K562 (cell line): ENCODE measurements at regions not wholly inside any gene's neighbourhood (a gene's known extent, or its start where the extent isn't known, plus 50 kb on each side); places are given as distances from the start of the nearest gene placed in this dataset.

Experiments used
- ATAC-seq: fragments of 200-7000 bp; cut with Tn5 transposase; 3 replicates; pipeline ENCODE4 v1.9.1; 2020; ENCODE audit warnings: moderate library complexity
- BruUV-seq: library from RNA; stranded (reverse); fragments of 400-500 nt; replicated peaks from 2 replicates; lab custom pipeline; 2021; lab: Mats Ljungman, UMichigan
- CTCF ChIA-PET: fragments of 300-600 bp; formaldehyde crosslinking; extraction: SDS; loops from one replicate; lab custom pipeline; 2021; ENCODE audit warnings: low intra/inter-chr PET ratio; lab: Yijun Ruan, JAX
- POLR2A ChIA-PET: fragments of 300-600, 350-650 bp; sonication (Branson Sonifier 250); formaldehyde crosslinking; extraction: SDS; loops from one replicate; lab custom pipeline; 2021; ENCODE audit warnings: antibody characterized with exemption, inconsistent platforms; lab: Yijun Ruan, JAX
- DNase-seq, 4 experiments: peaks; one replicate each; pipeline versions ENCODE4 v3.0.0 to v3.0.0-alpha.2; 2011 to 2018; ENCODE audit warnings: low spot score in 3 of 4, mixed read lengths in 3 of 4; ENCODE audit errors: extremely low read depth in 1 of 4
- FAIRE-seq: peaks from 2 replicates; lab custom pipeline; 2011; peaks lifted over from hg19 to GRCh38; lab: Jason Lieb, UNC
- H2AFZ ChIP-seq: 2 replicates; pipeline ENCODE4 v1.6.0; 2011; ENCODE audit warnings: low read depth, low read length, control low read depth, inconsistent platforms
- H3K27ac ChIP-seq: fragments of 200-600 bp; 3 replicates; pipeline ENCODE4 v1.8.0; 2011; ENCODE audit warnings: low read depth, mild to moderate bottlenecking, control low read depth, inconsistent platforms, low read length, moderate library complexity, mixed read lengths; ENCODE audit errors: extremely low read depth
- H3K27me3 ChIP-seq, 2 experiments: fragments of 300-600 bp in 1 of 2; 2 replicates in 1 of 2; 3 replicates in 1 of 2; pipeline versions ENCODE4 v1.6.0 to v1.8.0; 2011; ENCODE audit warnings: inconsistent platforms in 2 of 2, low read length in 2 of 2, mild to moderate bottlenecking in 1 of 2, mixed read lengths in 1 of 2, moderate library complexity in 1 of 2; ENCODE audit not compliant: control insufficient read depth in 2 of 2, insufficient read depth in 2 of 2
- H3K36me3 ChIP-seq: fragments of 300-600 bp; 3 replicates; pipeline ENCODE4 v1.8.0; 2011; ENCODE audit warnings: mild to moderate bottlenecking, low read length, inconsistent platforms; ENCODE audit not compliant: control insufficient read depth, insufficient read depth
- H3K4me1 ChIP-seq, 2 experiments: fragments of 200-600 bp in 1 of 2; replicated peaks in 1 of 2; 2 replicates in 1 of 2; 3 replicates in 1 of 2; pipeline versions ENCODE4 v1.5.1 to v1.8.0; 2011; ENCODE audit warnings: inconsistent platforms in 2 of 2, low read length in 2 of 2, mild to moderate bottlenecking in 1 of 2, mixed read lengths in 1 of 2, moderate library complexity in 1 of 2; ENCODE audit not compliant: control insufficient read depth in 2 of 2, insufficient read depth in 2 of 2
- H3K4me2 ChIP-seq: 2 replicates; pipeline ENCODE4 v1.6.1; 2011; ENCODE audit warnings: low read length, control low read depth, inconsistent platforms, mixed read lengths; ENCODE audit not compliant: insufficient read depth
- H3K4me3 ChIP-seq: fragments of 200-600 bp; sonication (generic), shearing (Covaris generic); 2 replicates; pipeline ENCODE4 v1.5.1; 2016; ENCODE audit warnings: control low read depth, inconsistent platforms
- H3K79me2 ChIP-seq: fragments of 200-600 bp; 3 replicates; pipeline ENCODE4 v1.8.0; 2011; ENCODE audit warnings: low read length, inconsistent platforms; ENCODE audit not compliant: control insufficient read depth, insufficient read depth
- H3K9ac ChIP-seq, 2 experiments: 2 replicates each; pipeline versions ENCODE4 v1.6.0 to v1.6.1; 2011; ENCODE audit warnings: low read depth in 2 of 2, low read length in 2 of 2, control low read depth in 1 of 2, inconsistent platforms in 1 of 2, mild to moderate bottlenecking in 1 of 2, mixed read lengths in 1 of 2; ENCODE audit not compliant: insufficient read depth in 1 of 2
- H3K9me1 ChIP-seq: one replicate; pipeline ENCODE4 v1.6.0; 2011; ENCODE audit warnings: inconsistent platforms, mild to moderate bottlenecking, low read length, moderate library complexity; ENCODE audit not compliant: control insufficient read depth, insufficient read depth
- H3K9me3 ChIP-seq: replicated peaks from 2 replicates; pipeline ENCODE4 v1.5.1; 2011; ENCODE audit warnings: low read depth, low read length, inconsistent platforms; ENCODE audit not compliant: control insufficient read depth, insufficient read depth
- H4K20me1 ChIP-seq: replicated peaks from 2 replicates; pipeline ENCODE4 v1.6.1; 2011; ENCODE audit warnings: low read length, inconsistent platforms, mixed read lengths; ENCODE audit not compliant: control insufficient read depth, insufficient read depth
- CEBPZ ChIP-seq: fragments of 150-350 bp; IDR thresholded peaks from 2 replicates; pipeline ENCODE4 v1.6.1; 2014; ENCODE audit warnings: low read depth, mild to moderate bottlenecking, low read length, borderline replicate concordance
- CREB5 ChIP-seq: fragments of 250-450 bp; sonication (Bioruptor Pico); IDR thresholded peaks from 2 replicates; pipeline ENCODE4 v1.5.0; 2020; ENCODE audit warnings: mild to moderate bottlenecking
- GATAD2A ChIP-seq: fragments of 450-650 bp; IDR thresholded peaks from 2 replicates; pipeline ENCODE4 v1.6.1; 2017
- MBD2 ChIP-seq: sonication (generic); IDR thresholded peaks from 2 replicates; pipeline ENCODE4 v1.6.1; 2016; ENCODE audit warnings: low read depth, borderline replicate concordance
- NR1H2 ChIP-seq: sonication (generic); formaldehyde crosslinking; IDR thresholded peaks from 2 replicates; pipeline ENCODE4 v1.4.0; 2020; ENCODE audit warnings: mild to moderate bottlenecking, missing genetic modification reagents
- OTX1 ChIP-seq: fragments of 450-650 bp; formaldehyde crosslinking; IDR thresholded peaks from 2 replicates; pipeline ENCODE4 v1.4.0; 2022; ENCODE audit warnings: mild to moderate bottlenecking
- RAD21 ChIP-seq, 2 experiments: fragments of 250-450 bp in 1 of 2; fragments of 450-650 bp in 1 of 2; sonication (Bioruptor Pico) in 1 of 2; formaldehyde crosslinking in 1 of 2; IDR thresholded peaks in 1 of 2; conservative IDR thresholded peaks in 1 of 2; 2 replicates each; pipeline versions ENCODE4 v1.4.0 to v1.8.0; 2020 to 2022; ENCODE audit warnings: mild to moderate bottlenecking in 2 of 2, moderate library complexity in 1 of 2
- TCF3 ChIP-seq: sonication (generic); formaldehyde crosslinking; IDR thresholded peaks from 2 replicates; pipeline ENCODE4 v1.4.0; 2020; ENCODE audit warnings: mild to moderate bottlenecking, missing genetic modification reagents
- THRB ChIP-seq: fragments of 450-650 bp; formaldehyde crosslinking; conservative IDR thresholded peaks from 2 replicates; pipeline ENCODE4 v1.4.0; 2022; ENCODE audit warnings: mild to moderate bottlenecking, missing genetic modification characterization
- TSC22D4 ChIP-seq: fragments of 450-650 bp; IDR thresholded peaks from 2 replicates; pipeline ENCODE4 v1.6.1; 2016; ENCODE audit warnings: missing genetic modification characterization, missing biosample characterization, control low read depth
- ZBTB26 ChIP-seq: fragments of 450-650 bp; formaldehyde crosslinking; IDR thresholded peaks from 2 replicates; pipeline ENCODE4 v1.4.0; 2022; ENCODE audit warnings: missing genetic modification characterization
- ZNF12 ChIP-seq: sonication (generic); formaldehyde crosslinking; IDR thresholded peaks from 2 replicates; pipeline ENCODE4 v1.4.0; 2020; ENCODE audit warnings: mild to moderate bottlenecking, missing genetic modification reagents
- ZNF395 ChIP-seq: fragments of 200-800 bp; sonication (Bioruptor generic); IDR thresholded peaks from 2 replicates; pipeline ENCODE4 v1.6.1; 2017; ENCODE audit warnings: missing genetic modification characterization, missing compliant biosample characterization
- WGBS: fragments of 100-300 bp; shearing (Covaris generic); methylation state at CpG from one replicate; pipeline ENCODE4 v1.1.6; 2016; ENCODE audit warnings: low coverage, mixed read lengths; ENCODE audit not compliant: insufficient coverage; ENCODE audit errors: missing lambda C conversion rate; 5-methylcytosine and 5-hydroxymethylcytosine counted together
- in situ Hi-C: fragments of 300-500 bp; cut with MboI; formaldehyde crosslinking; loops from 4 replicates; pipeline ENCODE4 v1.15.0; 2018; ENCODE audit warnings: inconsistent platforms, mixed read lengths
- intact Hi-C: fragments of 100-400 bp; cut with micrococcal nuclease; formaldehyde crosslinking; loops from 2 replicates; pipeline ENCODE4 v1.14.2; 2022

GRCh38 chr18:24840051-24840450 lies 379.6 kb downstream of the HRH4 start (continued):
- TF ChIP-seq TCF3 (CRISPR knock-in tag): no peak
- no peak for TF ChIP-seq ZNF395 (CRISPR knock-in tag)
- TF ChIP-seq MBD2: no peak
- no peak for TF ChIP-seq RAD21 (CRISPR knock-in tag; conservative IDR thresholded peaks at IDR 0.05 in 1 of 2, IDR thresholded peaks at IDR 0.05 in 1 of 2)

- no peaks in the 10 kb centered on the region; the same call in 1 of the 2 replicates for H3K9me3 ChIP-seq
- H3K79me2 ChIP-seq: no peaks in the 10 kb centered on the region
- WGBS: 3% methylated on average over 6 of the region's 6 CpGs
- no peaks in the 10 kb centered on the region for H3K36me3 ChIP-seq
- no peaks in the 10 kb centered on the region for H4K20me1 ChIP-seq
- H2AFZ ChIP-seq: no peak overlapping the region
- ChIA-PET POLR2A (no interaction called here), CTCF (no interaction called here)
- in situ Hi-C loops: loop anchor here (25.0 kb wide), 1 partner anchor 1297 kb away; the partner anchor contains the start of gene PSMA8
- H3K9me1 ChIP-seq: no peaks in the 10 kb centered on the region
- H3K4me1 ChIP-seq: no peaks in the 10 kb centered on the region
- no peak for FAIRE-seq
- H3K4me3 ChIP-seq: no peak overlapping the region
- no TSS peak for BruUV-seq
- intact Hi-C loops: no loop called here
- no peaks in the 10 kb centered on the region; a peak in 1 of 5 replicates for H3K27me3 ChIP-seq
- no peak overlapping the region for H3K27ac ChIP-seq
- no peak overlapping the region for H3K4me2 ChIP-seq
- no peak overlapping the region for H3K9ac ChIP-seq
- no peak for ATAC-seq
- no peak for DNase-seq
- TF ChIP-seq ZBTB26 (CRISPR knock-in tag): peak; percentile 72; the same call in 1 of the 2 replicates
- no peak for TF ChIP-seq NR1H2 (CRISPR knock-in tag)
- TF ChIP-seq ZNF12 (CRISPR knock-in tag): no peak
- no peak for TF ChIP-seq GATAD2A
- peak; percentile 76; the same call in 1 of the 2 replicates for TF ChIP-seq THRB (CRISPR knock-in tag)
- TF ChIP-seq CREB5 (CRISPR knock-in tag): no peak
- no peak for TF ChIP-seq CEBPZ
- TF ChIP-seq OTX1: peak; percentile 56; the same call in 1 of the 2 replicates
- peak; percentile 57; the same call in 1 of the 2 replicates for TF ChIP-seq TSC22D4
These were observed 380.2 kb downstream of the HRH4 start for GRCh38 chr18:24840640-24841039.
